Naive thymus-derived CD8-positive, alpha-beta T cell (primary cell): ENCODE measurements at regions not wholly inside any gene's neighbourhood (a gene's known extent, or its start where the extent isn't known, plus 50 kb on each side); places are given as distances from the start of the nearest gene placed in this dataset.

ENCODE experiments used
- ATAC-seq, 2 donors: fragments of 150-1000 bp; cut with Tn5 transposase in 1 of 2; sonication (Bioruptor Pico), chemical (Tn5 transposase) in 1 of 2; 1 replicate in 1 of 2; 2 replicates in 1 of 2; pipeline ENCODE4 v1.10.0; 2021; ENCODE audit warnings: mild to moderate bottlenecking in 2 of 2, moderate library complexity in 2 of 2
- POLR2A ChIA-PET: fragments of 350-600 bp; sonication (Branson Sonifier 250); formaldehyde crosslinking; loops from one replicate; lab custom pipeline; 2021; ENCODE audit warnings: antibody characterized with exemption; lab: Charles Lee
- DNase-seq, 10 donors: peaks; one replicate each; pipeline versions ENCODE4 v3.0.0 to v3.0.0-alpha.2; 2020 to 2022
- H3K27ac Mint-ChIP-seq, 10 donors: one replicate each; pipeline ENCODE4 v1.8.0; 2020 to 2022; ENCODE audit warnings: mild to moderate bottlenecking in 10 of 10, mixed read lengths in 10 of 10, moderate library complexity in 4 of 10, inconsistent platforms in 1 of 10
- H3K27me3 Mint-ChIP-seq, 5 donors: one replicate each; pipeline ENCODE4 v1.8.0; 2021 to 2022; ENCODE audit warnings: mixed read lengths in 5 of 5
- H3K36me3 Mint-ChIP-seq, 3 donors: one replicate each; pipeline ENCODE4 v1.8.0; 2020 to 2022; ENCODE audit warnings: mixed read lengths in 3 of 3, mild to moderate bottlenecking in 2 of 3, inconsistent platforms in 1 of 3
- H3K4me1 Mint-ChIP-seq, 4 donors: one replicate each; pipeline ENCODE4 v1.8.0; 2021 to 2022; ENCODE audit warnings: mixed read lengths in 4 of 4
- H3K4me3 Mint-ChIP-seq, 10 donors: one replicate each; pipeline ENCODE4 v1.8.0; 2020 to 2022; ENCODE audit warnings: mild to moderate bottlenecking in 10 of 10, mixed read lengths in 10 of 10, moderate library complexity in 6 of 10, inconsistent platforms in 1 of 10
- H3K9me3 Mint-ChIP-seq, 9 donors: one replicate each; pipeline ENCODE4 v1.8.0; 2020 to 2022; ENCODE audit warnings: mixed read lengths in 9 of 9, mild to moderate bottlenecking in 3 of 9, inconsistent platforms in 1 of 9, moderate library complexity in 1 of 9

GRCh38 chr21:41689289-41689583 lies 77.6 kb downstream of the RIPK4 start:
- Mint-ChIP-seq H3K4me1 (no peaks in the 10 kb centered on the region), H3K27me3 (peaks cover 3 to 46% (median 12%) of the 10 kb centered on the region in 5 donors), H3K4me3 (no peak overlapping the region), H3K9me3 (peaks cover 0 to 2% (median 0%) of the 10 kb centered on the region in 9 donors), H3K36me3 (no peaks in the 10 kb centered on the region), H3K27ac (no peak overlapping the region)
- ATAC-seq: no peak
- POLR2A ChIA-PET: no interaction called here
- no peak for DNase-seq

- Mint-ChIP-seq H3K36me3 (no peaks in the 10 kb centered on the region), H3K9me3 (peaks cover 0 to 2% (median 0%) of the 10 kb centered on the region in 9 donors), H3K4me3 (no peak overlapping the region), H3K27me3 (peaks cover 0 to 44% (median 8%) of the 10 kb centered on the region in 5 donors), H3K27ac (no peak overlapping the region), H3K4me1 (no peaks in the 10 kb centered on the region)
- POLR2A ChIA-PET: no interaction called here
- ATAC-seq (no peak), DNase-seq (no peak)
Measured at GRCh38 chr21:41687633-41688032, 79.2 kb downstream of the RIPK4 start.

GRCh38 chr21:41686664-41687063 lies 80.2 kb downstream of the RIPK4 start:
- peaks cover 2 to 41% (median 10%) of the 10 kb centered on the region in 5 donors for H3K27me3 Mint-ChIP-seq
- no peaks in the 10 kb centered on the region for H3K36me3 Mint-ChIP-seq
- no peak overlapping the region for H3K4me3 Mint-ChIP-seq
- no peak overlapping the region for H3K27ac Mint-ChIP-seq
- no peaks in the 10 kb centered on the region for H3K4me1 Mint-ChIP-seq
- ATAC-seq: no peak
- H3K9me3 Mint-ChIP-seq: peaks cover 0 to 2% (median 0%) of the 10 kb centered on the region in 9 donors
- POLR2A ChIA-PET: no interaction called here
- no peak for DNase-seq

GRCh38 chr21:41685511-41686149 lies 81.2 kb downstream of the RIPK4 start:
- H3K36me3 Mint-ChIP-seq: no peaks in the 10 kb centered on the region
- no peak overlapping the region for H3K4me3 Mint-ChIP-seq
- DNase-seq (no peak), ATAC-seq (no peak)
- no peak overlapping the region for H3K27ac Mint-ChIP-seq
- H3K27me3 Mint-ChIP-seq: peaks cover 2 to 35% (median 8%) of the 10 kb centered on the region in 5 donors
- peaks cover 0 to 1% (median 0%) of the 10 kb centered on the region in 4 donors for H3K4me1 Mint-ChIP-seq
- H3K9me3 Mint-ChIP-seq: peaks cover 0 to 2% (median 0%) of the 10 kb centered on the region in 9 donors
- POLR2A ChIA-PET: no interaction called here

- no peak overlapping the region for H3K4me3 Mint-ChIP-seq
- no peak for DNase-seq
- peaks cover 4 to 35% (median 8%) of the 10 kb centered on the region in 5 donors for H3K27me3 Mint-ChIP-seq
- H3K27ac Mint-ChIP-seq: no peak overlapping the region
- POLR2A ChIA-PET: no interaction called here
- no peaks in the 10 kb centered on the region for H3K36me3 Mint-ChIP-seq
- peaks cover 0 to 2% (median 0%) of the 10 kb centered on the region in 9 donors for H3K9me3 Mint-ChIP-seq
- no peak for ATAC-seq
- peaks cover 0 to 1% (median 0%) of the 10 kb centered on the region in 4 donors for H3K4me1 Mint-ChIP-seq
Measured at GRCh38 chr21:41684381-41685245, 82.2 kb downstream of the RIPK4 start.

GRCh38 chr21:41683815-41684214 lies 83.0 kb downstream of the RIPK4 start:
- DNase-seq: no peak
- H3K9me3 Mint-ChIP-seq: no peaks in the 10 kb centered on the region
- H3K4me3 Mint-ChIP-seq: no peak overlapping the region
- ATAC-seq: no peak
- POLR2A ChIA-PET: no interaction called here
- no peak overlapping the region for H3K27ac Mint-ChIP-seq
- H3K4me1 Mint-ChIP-seq: peaks cover 0 to 4% (median under 1%) of the 10 kb centered on the region in 4 donors
- no peaks in the 10 kb centered on the region for H3K36me3 Mint-ChIP-seq
- H3K27me3 Mint-ChIP-seq: peaks cover 4 to 35% (median 9%) of the 10 kb centered on the region in 5 donors

GRCh38 chr21:41682719-41683179 lies 84.1 kb downstream of the RIPK4 start:
- POLR2A ChIA-PET: no interaction called here
- no peak for DNase-seq
- Mint-ChIP-seq H3K27ac (no peak overlapping the region), H3K27me3 (peaks cover 4 to 35% (median 9%) of the 10 kb centered on the region in 5 donors), H3K4me1 (peaks cover 0 to 4% (median under 1%) of the 10 kb centered on the region in 4 donors), H3K4me3 (no peak overlapping the region), H3K36me3 (no peaks in the 10 kb centered on the region), H3K9me3 (no peaks in the 10 kb centered on the region)
- no peak for ATAC-seq

- POLR2A ChIA-PET: no interaction called here
- no peak overlapping the region for H3K27ac Mint-ChIP-seq
- H3K9me3 Mint-ChIP-seq: no peaks in the 10 kb centered on the region
- ATAC-seq: no peak
- DNase-seq: no peak
- peaks cover 0 to 4% (median under 1%) of the 10 kb centered on the region in 4 donors for H3K4me1 Mint-ChIP-seq
- H3K36me3 Mint-ChIP-seq: no peaks in the 10 kb centered on the region
- no peak overlapping the region for H3K4me3 Mint-ChIP-seq
- peaks cover 4 to 35% (median 13%) of the 10 kb centered on the region in 5 donors for H3K27me3 Mint-ChIP-seq
Measured at GRCh38 chr21:41681939-41682718, 84.7 kb downstream of the RIPK4 start.

- Mint-ChIP-seq H3K27me3 (peaks cover 4 to 35% (median 12%) of the 10 kb centered on the region in 5 donors), H3K36me3 (no peaks in the 10 kb centered on the region), H3K4me1 (peaks cover 0 to 4% (median under 1%) of the 10 kb centered on the region in 4 donors)
Measured at GRCh38 chr21:41681348-41681801, 85.5 kb downstream of the RIPK4 start.

GRCh38 chr21:41680444-41681347 lies 86.2 kb downstream of the RIPK4 start:
- H3K36me3 Mint-ChIP-seq: no peaks in the 10 kb centered on the region
- H3K4me3 Mint-ChIP-seq: no peak overlapping the region
- H3K27me3 Mint-ChIP-seq: peaks cover 5 to 31% (median 9%) of the 10 kb centered on the region in 5 donors
- no peak for DNase-seq
- H3K4me1 Mint-ChIP-seq: peaks cover 0 to 4% (median under 1%) of the 10 kb centered on the region in 4 donors
- ATAC-seq: no peak
- no peak overlapping the region for H3K27ac Mint-ChIP-seq
- H3K9me3 Mint-ChIP-seq: no peaks in the 10 kb centered on the region
- POLR2A ChIA-PET: interaction anchor here (0.7 kb wide), 1 partner anchor 40 kb away, joined by 3 read pairs; no protein-coding TSS in a partner anchor

More at GRCh38 chr21:41681348-41681801, 85.5 kb downstream of the RIPK4 start:
- no peak for DNase-seq
- no peaks in the 10 kb centered on the region for H3K9me3 Mint-ChIP-seq
- H3K27ac Mint-ChIP-seq: no peak overlapping the region
- POLR2A ChIA-PET: no interaction called here
- ATAC-seq: no peak
- no peak overlapping the region for H3K4me3 Mint-ChIP-seq

- Mint-ChIP-seq H3K27me3 (peaks cover 6 to 19% (median 8%) of the 10 kb centered on the region in 5 donors), H3K4me1 (peaks cover 0 to 4% (median under 1%) of the 10 kb centered on the region in 4 donors), H3K9me3 (no peaks in the 10 kb centered on the region), H3K36me3 (no peaks in the 10 kb centered on the region), H3K27ac (no peak overlapping the region), H3K4me3 (no peak overlapping the region)
- DNase-seq: peak in 1 of 10 donors; percentile 5
- POLR2A ChIA-PET: no interaction called here
- no peak for ATAC-seq
Measured at GRCh38 chr21:41678924-41679318, 87.9 kb downstream of the RIPK4 start.
